ENCODE measurements at regions not wholly inside any gene's neighbourhood (a gene's known extent, or its start where the extent isn't known, plus 50 kb on each side); places are given as distances from the start of the nearest gene placed in this dataset.

DNA sequence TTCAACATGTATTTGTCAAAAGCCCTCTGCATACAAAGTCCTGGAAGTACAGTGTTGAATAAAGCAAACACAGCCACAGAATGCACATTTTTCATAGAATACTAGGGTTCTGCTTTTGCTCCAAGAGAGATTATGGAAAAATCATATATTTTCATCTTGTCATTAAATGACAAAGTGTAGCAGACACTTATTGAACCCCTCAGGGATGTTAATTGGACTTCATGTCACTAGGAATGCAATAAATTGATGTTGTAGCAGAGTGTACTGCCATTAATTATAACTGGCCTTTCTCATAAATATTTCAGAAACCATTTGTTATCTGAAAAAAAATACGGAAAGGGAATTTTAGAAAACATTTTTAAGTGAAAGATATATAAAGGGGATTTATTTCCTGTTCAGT, 64.5 kb upstream of the TAC1 start:
- WGBS (ENCODE audit: low lambda C conversion rate), result 2% methylated on average over 1 of the region's 1 CpG
- POLR2A ChIA-PET, result no interaction called here

DNA sequence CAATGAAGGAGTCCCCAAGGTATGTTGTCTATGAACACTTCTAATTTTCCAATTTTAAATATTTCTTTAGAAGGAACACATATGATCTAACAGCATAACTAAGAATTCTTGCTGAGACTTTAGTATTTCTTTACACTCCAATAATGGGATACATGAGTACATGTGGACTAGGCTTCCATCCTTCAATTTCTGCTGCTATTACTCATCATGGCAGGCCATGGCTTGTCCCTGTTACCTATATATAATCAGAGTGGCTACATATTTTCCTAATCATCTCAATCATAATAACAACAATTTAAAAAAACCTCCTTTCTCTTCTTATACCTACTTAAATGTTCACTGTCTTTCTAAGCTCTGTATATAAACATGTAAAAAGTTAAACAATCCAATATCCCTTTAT, 60.3 kb upstream of the TAC1 start:
- no peak for FAIRE-seq
- H3K9ac ChIP-seq (ENCODE audit: insufficient read depth, low read depth, low read length), result no peak overlapping the region
- no peak for DNase-seq (ENCODE audit: low spot score)
- no peak overlapping the region for H3K4me3 ChIP-seq (replicated peaks in 1 of 3; ENCODE audit: insufficient read depth in 1 of 3, low read depth in 2 of 3, low read length in 3 of 3)
- no peaks in the 10 kb centered on the region for H3K79me2 ChIP-seq (ENCODE audit: insufficient read depth, low read length)
- no peak for ATAC-seq
- H4K20me1 ChIP-seq (ENCODE audit: insufficient read depth, low read length), result no peaks in the 10 kb centered on the region
- H3K27ac ChIP-seq (ENCODE audit: extremely low read length, insufficient read depth, low read length), result no peak overlapping the region
- H3K4me2 ChIP-seq (ENCODE audit: low read depth, low read length), result no peak overlapping the region
- ChIA-PET POLR2A (no interaction called here), CTCF (ENCODE audit: low intra/inter-chr PET ratio, low total read pairs) (no interaction called here)
- no peak overlapping the region for H2AFZ ChIP-seq (ENCODE audit: low read length)
- no TSS peak for BruUV-seq (replicated peaks)
- H3K27me3 ChIP-seq (ENCODE audit: control insufficient read depth in 1 of 2, insufficient read depth in 2 of 2, low read length in 2 of 2), result no peaks in the 10 kb centered on the region
- no peaks in the 10 kb centered on the region for H3K9me3 ChIP-seq (ENCODE audit: low read length)
- in situ Hi-C loops (cut with HindIII; ENCODE audit: extremely low pct_ligation_motif_present, low pct_unique_long_range_greater_than_20kb) (no loop called here), intact Hi-C loops (cut with micrococcal nuclease; ENCODE audit: unreplicated experiment) (no loop called here)
- no peaks in the 10 kb centered on the region for H3K36me3 ChIP-seq (replicated peaks in 1 of 2; ENCODE audit: control insufficient read depth in 1 of 2, insufficient read depth in 2 of 2, low read length in 2 of 2)
- no peaks in the 10 kb centered on the region for H3K4me1 ChIP-seq (ENCODE audit: insufficient read depth, low read length)
- TF ChIP-seq, protein P1, sequence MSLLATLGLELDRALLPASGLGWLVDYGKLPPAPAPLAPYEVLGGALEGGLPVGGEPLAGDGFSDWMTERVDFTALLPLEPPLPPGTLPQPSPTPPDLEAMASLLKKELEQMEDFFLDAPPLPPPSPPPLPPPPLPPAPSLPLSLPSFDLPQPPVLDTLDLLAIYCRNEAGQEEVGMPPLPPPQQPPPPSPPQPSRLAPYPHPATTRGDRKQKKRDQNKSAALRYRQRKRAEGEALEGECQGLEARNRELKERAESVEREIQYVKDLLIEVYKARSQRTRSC (CRISPR knock-in tag; IDR thresholded peaks at IDR 0.05; ENCODE audit: low read depth), result no peak
- TF ChIP-seq HIVEP1 (CRISPR knock-in tag; IDR thresholded peaks at IDR 0.05) (no peak), ASH2L (IDR thresholded peaks at IDR 0.05; ENCODE audit: insufficient read length, low read depth, low read length) (no peak)
- TF ChIP-seq, protein P2, sequence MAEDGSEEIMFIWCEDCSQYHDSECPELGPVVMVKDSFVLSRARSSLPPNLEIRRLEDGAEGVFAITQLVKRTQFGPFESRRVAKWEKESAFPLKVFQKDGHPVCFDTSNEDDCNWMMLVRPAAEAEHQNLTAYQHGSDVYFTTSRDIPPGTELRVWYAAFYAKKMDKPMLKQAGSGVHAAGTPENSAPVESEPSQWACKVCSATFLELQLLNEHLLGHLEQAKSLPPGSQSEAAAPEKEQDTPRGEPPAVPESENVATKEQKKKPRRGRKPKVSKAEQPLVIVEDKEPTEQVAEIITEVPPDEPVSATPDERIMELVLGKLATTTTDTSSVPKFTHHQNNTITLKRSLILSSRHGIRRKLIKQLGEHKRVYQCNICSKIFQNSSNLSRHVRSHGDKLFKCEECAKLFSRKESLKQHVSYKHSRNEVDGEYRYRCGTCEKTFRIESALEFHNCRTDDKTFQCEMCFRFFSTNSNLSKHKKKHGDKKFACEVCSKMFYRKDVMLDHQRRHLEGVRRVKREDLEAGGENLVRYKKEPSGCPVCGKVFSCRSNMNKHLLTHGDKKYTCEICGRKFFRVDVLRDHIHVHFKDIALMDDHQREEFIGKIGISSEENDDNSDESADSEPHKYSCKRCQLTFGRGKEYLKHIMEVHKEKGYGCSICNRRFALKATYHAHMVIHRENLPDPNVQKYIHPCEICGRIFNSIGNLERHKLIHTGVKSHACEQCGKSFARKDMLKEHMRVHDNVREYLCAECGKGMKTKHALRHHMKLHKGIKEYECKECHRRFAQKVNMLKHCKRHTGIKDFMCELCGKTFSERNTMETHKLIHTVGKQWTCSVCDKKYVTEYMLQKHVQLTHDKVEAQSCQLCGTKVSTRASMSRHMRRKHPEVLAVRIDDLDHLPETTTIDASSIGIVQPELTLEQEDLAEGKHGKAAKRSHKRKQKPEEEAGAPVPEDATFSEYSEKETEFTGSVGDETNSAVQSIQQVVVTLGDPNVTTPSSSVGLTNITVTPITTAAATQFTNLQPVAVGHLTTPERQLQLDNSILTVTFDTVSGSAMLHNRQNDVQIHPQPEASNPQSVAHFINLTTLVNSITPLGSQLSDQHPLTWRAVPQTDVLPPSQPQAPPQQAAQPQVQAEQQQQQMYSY (CRISPR knock-in tag; IDR thresholded peaks at IDR 0.05), result no peak
- TF ChIP-seq, protein P3, sequence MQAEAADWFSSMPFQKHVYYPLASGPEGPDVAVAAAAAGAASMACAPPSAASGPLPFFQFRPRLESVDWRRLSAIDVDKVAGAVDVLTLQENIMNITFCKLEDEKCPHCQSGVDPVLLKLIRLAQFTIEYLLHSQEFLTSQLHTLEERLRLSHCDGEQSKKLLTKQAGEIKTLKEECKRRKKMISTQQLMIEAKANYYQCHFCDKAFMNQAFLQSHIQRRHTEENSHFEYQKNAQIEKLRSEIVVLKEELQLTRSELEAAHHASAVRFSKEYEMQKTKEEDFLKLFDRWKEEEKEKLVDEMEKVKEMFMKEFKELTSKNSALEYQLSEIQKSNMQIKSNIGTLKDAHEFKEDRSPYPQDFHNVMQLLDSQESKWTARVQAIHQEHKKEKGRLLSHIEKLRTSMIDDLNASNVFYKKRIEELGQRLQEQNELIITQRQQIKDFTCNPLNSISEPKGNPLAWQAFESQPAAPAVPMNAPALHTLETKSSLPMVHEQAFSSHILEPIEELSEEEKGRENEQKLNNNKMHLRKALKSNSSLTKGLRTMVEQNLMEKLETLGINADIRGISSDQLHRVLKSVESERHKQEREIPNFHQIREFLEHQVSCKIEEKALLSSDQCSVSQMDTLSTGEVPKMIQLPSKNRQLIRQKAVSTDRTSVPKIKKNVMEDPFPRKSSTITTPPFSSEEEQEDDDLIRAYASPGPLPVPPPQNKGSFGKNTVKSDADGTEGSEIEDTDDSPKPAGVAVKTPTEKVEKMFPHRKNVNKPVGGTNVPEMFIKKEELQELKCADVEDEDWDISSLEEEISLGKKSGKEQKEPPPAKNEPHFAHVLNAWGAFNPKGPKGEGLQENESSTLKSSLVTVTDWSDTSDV (CRISPR knock-in tag; IDR thresholded peaks at IDR 0.05), result no peak

More for the DNA sequence above, 64.5 kb upstream of the TAC1 start:
- H4K20me1 ChIP-seq (ENCODE audit: insufficient read depth, low read length), result no peaks in the 10 kb centered on the region
- ATAC-seq (no peak), FAIRE-seq (no peak), DNase-seq (ENCODE audit: low spot score) (no peak)
- H3K79me2 ChIP-seq (ENCODE audit: insufficient read depth, low read length), result no peaks in the 10 kb centered on the region
- H3K9me3 ChIP-seq (ENCODE audit: low read length), result no peaks in the 10 kb centered on the region
- H3K4me2 ChIP-seq (ENCODE audit: low read depth, low read length), result no peak overlapping the region
- TF ChIP-seq GTF3A (CRISPR knock-in tag; conservative IDR thresholded peaks at IDR 0.05) (no peak), ZNF510 (CRISPR knock-in tag; IDR thresholded peaks at IDR 0.05; ENCODE audit: low read depth) (no peak), ZNF790 (CRISPR knock-in tag; IDR thresholded peaks at IDR 0.05; ENCODE audit: borderline replicate concordance) (no peak), ZNF354B (CRISPR knock-in tag; IDR thresholded peaks at IDR 0.05) (no peak)
- TF ChIP-seq, protein P4, sequence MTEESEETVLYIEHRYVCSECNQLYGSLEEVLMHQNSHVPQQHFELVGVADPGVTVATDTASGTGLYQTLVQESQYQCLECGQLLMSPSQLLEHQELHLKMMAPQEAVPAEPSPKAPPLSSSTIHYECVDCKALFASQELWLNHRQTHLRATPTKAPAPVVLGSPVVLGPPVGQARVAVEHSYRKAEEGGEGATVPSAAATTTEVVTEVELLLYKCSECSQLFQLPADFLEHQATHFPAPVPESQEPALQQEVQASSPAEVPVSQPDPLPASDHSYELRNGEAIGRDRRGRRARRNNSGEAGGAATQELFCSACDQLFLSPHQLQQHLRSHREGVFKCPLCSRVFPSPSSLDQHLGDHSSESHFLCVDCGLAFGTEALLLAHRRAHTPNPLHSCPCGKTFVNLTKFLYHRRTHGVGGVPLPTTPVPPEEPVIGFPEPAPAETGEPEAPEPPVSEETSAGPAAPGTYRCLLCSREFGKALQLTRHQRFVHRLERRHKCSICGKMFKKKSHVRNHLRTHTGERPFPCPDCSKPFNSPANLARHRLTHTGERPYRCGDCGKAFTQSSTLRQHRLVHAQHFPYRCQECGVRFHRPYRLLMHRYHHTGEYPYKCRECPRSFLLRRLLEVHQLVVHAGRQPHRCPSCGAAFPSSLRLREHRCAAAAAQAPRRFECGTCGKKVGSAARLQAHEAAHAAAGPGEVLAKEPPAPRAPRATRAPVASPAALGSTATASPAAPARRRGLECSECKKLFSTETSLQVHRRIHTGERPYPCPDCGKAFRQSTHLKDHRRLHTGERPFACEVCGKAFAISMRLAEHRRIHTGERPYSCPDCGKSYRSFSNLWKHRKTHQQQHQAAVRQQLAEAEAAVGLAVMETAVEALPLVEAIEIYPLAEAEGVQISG (CRISPR knock-in tag; IDR thresholded peaks at IDR 0.05), result no peak
- H3K4me1 ChIP-seq (ENCODE audit: insufficient read depth, low read length), result no peaks in the 10 kb centered on the region
- BruUV-seq (replicated peaks), result no TSS peak
- intact Hi-C loops (cut with micrococcal nuclease; ENCODE audit: unreplicated experiment) (no loop called here), in situ Hi-C loops (cut with HindIII; ENCODE audit: extremely low pct_ligation_motif_present, low pct_unique_long_range_greater_than_20kb) (no loop called here)
- H3K27ac ChIP-seq (ENCODE audit: extremely low read length, insufficient read depth, low read length), result no peak overlapping the region
- H3K36me3 ChIP-seq (replicated peaks in 1 of 2; ENCODE audit: control insufficient read depth in 1 of 2, insufficient read depth in 2 of 2, low read length in 2 of 2), result no peaks in the 10 kb centered on the region
- no peak overlapping the region for H3K4me3 ChIP-seq (replicated peaks in 1 of 3; ENCODE audit: insufficient read depth in 1 of 3, low read depth in 2 of 3, low read length in 3 of 3)
- CTCF ChIA-PET (ENCODE audit: low intra/inter-chr PET ratio, low total read pairs), result no interaction called here
- no peak overlapping the region for H2AFZ ChIP-seq (ENCODE audit: low read length)
- no peaks in the 10 kb centered on the region for H3K27me3 ChIP-seq (ENCODE audit: control insufficient read depth in 1 of 2, insufficient read depth in 2 of 2, low read length in 2 of 2)
- no peak overlapping the region for H3K9ac ChIP-seq (ENCODE audit: insufficient read depth, low read depth, low read length)

Measured in HepG2 (cell line).